PC-3 (cell line): ENCODE measurements at regions not wholly inside any gene's neighbourhood (a gene's known extent, or its start where the extent isn't known, plus 50 kb on each side); places are given as distances from the start of the nearest gene placed in this dataset.

Experiments
- ATAC-seq: fragments of 200-7000 bp; cut with Tn5 transposase; 2 replicates; pipeline ENCODE4 v1.9.1; 2020; ENCODE audit warnings: mild to moderate bottlenecking, moderate library complexity
- BruUV-seq: library from RNA; stranded (reverse); fragments of 400-500 nt; replicated peaks from 2 replicates; lab custom pipeline; 2021; lab: Mats Ljungman, UMichigan
- CTCF ChIA-PET: fragments of 300-600 bp; sonication (Branson Sonifier 250); formaldehyde crosslinking; loops from one replicate; lab custom pipeline; 2022; ENCODE audit warnings: antibody characterized with exemption; lab: Charles Lee
- POLR2A ChIA-PET: fragments of 300-600 bp; sonication (Branson Sonifier 250); formaldehyde crosslinking; loops from one replicate; lab custom pipeline; 2022; ENCODE audit warnings: antibody characterized with exemption; ENCODE audit not compliant: unreplicated experiment; lab: Charles Lee
- DNase-seq: peaks from one replicate; pipeline ENCODE4 v3.0.0-alpha.2; 2015
- H2AFZ ChIP-seq: fragments of 300-600 bp; sonication (generic); 2 replicates; pipeline ENCODE4 v1.6.0; 2016; ENCODE audit warnings: antibody characterized with exemption, low read length
- H3F3A ChIP-seq: fragments of 300-600 bp; sonication (generic); one replicate; pipeline ENCODE4 v1.6.0; 2017; ENCODE audit warnings: antibody characterized with exemption, low read length, control low read depth, mild to moderate bottlenecking; ENCODE audit not compliant: unreplicated experiment
- H3K27ac ChIP-seq: fragments of 300-600 bp; sonication (generic); 2 replicates; pipeline ENCODE4 v1.5.1; 2016; ENCODE audit warnings: mild to moderate bottlenecking, low read length
- H3K27me3 ChIP-seq: fragments of 300-600 bp; sonication (generic); 2 replicates; pipeline ENCODE4 v1.6.1; 2016; ENCODE audit warnings: low read length, mixed read lengths
- H3K36me3 ChIP-seq: fragments of 300-600 bp; sonication (generic); 2 replicates; pipeline ENCODE4 v1.6.1; 2016; ENCODE audit warnings: low read depth, mixed run types, low read length, mixed read lengths
- H3K4me1 ChIP-seq: fragments of 300-600 bp; sonication (generic); 2 replicates; pipeline ENCODE4 v1.5.1; 2016; ENCODE audit warnings: low read length; ENCODE audit not compliant: insufficient read depth
- H3K4me2 ChIP-seq: fragments of 300-600 bp; sonication (generic); 2 replicates; pipeline ENCODE4 v1.6.0; 2016; ENCODE audit warnings: low read length
- H3K4me3 ChIP-seq: fragments of 300-600 bp; sonication (generic); 2 replicates; pipeline ENCODE4 v1.5.1; 2016; ENCODE audit warnings: mild to moderate bottlenecking, low read length, mixed read lengths
- H3K79me2 ChIP-seq: fragments of 300-600 bp; sonication (generic); 2 replicates; pipeline ENCODE4 v1.6.1; 2017; ENCODE audit warnings: low read length, mixed read lengths
- H3K9ac ChIP-seq: fragments of 300-600 bp; sonication (generic); 2 replicates; pipeline ENCODE4 v1.6.0; 2016; ENCODE audit warnings: mild to moderate bottlenecking, low read length
- H3K9me2 ChIP-seq: fragments of 300-600 bp; sonication (generic); replicated peaks from 2 replicates; pipeline ENCODE4 v1.6.1; 2016; ENCODE audit warnings: mixed run types, low read length, mixed read lengths
- H3K9me3 ChIP-seq: fragments of 300-600 bp; sonication (generic); 2 replicates; pipeline ENCODE4 v1.6.1; 2016; ENCODE audit warnings: low read length, mixed read lengths
- H4K20me1 ChIP-seq: fragments of 300-600 bp; sonication (generic); 2 replicates; pipeline ENCODE4 v1.6.1; 2016; ENCODE audit warnings: low read length, mixed read lengths
- EZH2 ChIP-seq: fragments of 300-600 bp; sonication (generic); IDR thresholded peaks from one replicate; pipeline ENCODE4 v1.6.1; 2017; ENCODE audit warnings: antibody characterized with exemption, mild to moderate bottlenecking, low read length; ENCODE audit not compliant: unreplicated experiment
- EZH2phosphoT487 ChIP-seq: fragments of 300-600 bp; sonication (generic); IDR thresholded peaks from 2 replicates; pipeline ENCODE4 v1.6.1; 2018; ENCODE audit warnings: mild to moderate bottlenecking, antibody characterized with exemption, low read length, borderline replicate concordance
- intact Hi-C: fragments of 100-400 bp; cut with micrococcal nuclease; formaldehyde crosslinking; loops from 2 replicates; pipeline ENCODE4 v1.9.0; 2023
- TF ChIP-seq, protein P1 (sequence below): fragments of 300-600 bp; sonication (generic); conservative IDR thresholded peaks from 2 replicates; pipeline ENCODE4 v1.5.1; 2017; ENCODE audit warnings: antibody characterized with exemption, low read depth, mild to moderate bottlenecking, low read length

DNA sequence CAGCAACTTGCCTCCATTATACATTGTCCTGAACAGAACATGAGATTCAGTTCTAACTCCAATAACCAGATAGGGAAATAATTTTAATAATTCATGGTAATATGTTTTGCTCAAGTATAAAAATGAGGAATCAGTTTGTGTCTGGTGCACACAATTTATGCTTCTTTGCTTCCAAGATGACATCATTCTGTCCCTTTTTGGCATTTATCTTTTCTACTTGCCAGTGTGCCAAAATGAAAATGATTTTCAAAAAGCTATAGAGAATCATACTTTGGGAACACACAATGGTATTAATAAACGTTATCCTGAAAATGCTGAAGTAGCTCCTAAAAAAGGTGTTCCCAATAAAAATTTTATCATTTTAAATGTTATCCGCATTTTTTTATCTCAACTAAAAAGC is 519.0 kb downstream of the CAAP1 start:
- Histone ChIP-seq H3K4me1 (peaks cover 7% of the 10 kb centered on the region; the same call in 1 of the 2 replicates), H3K9ac (no peak overlapping the region), H3K27me3 (no peaks in the 10 kb centered on the region), H3K36me3 (no peaks in the 10 kb centered on the region), H3K79me2 (no peaks in the 10 kb centered on the region), H3K4me3 (no peak overlapping the region), H3K27ac (no peak overlapping the region), H3K9me3 (no peaks in the 10 kb centered on the region), H2AFZ (no peak overlapping the region), H4K20me1 (no peaks in the 10 kb centered on the region), H3K9me2 (no peaks in the 10 kb centered on the region), H3K4me2 (no peak overlapping the region), H3F3A (no peaks in the 10 kb centered on the region)
- ChIA-PET CTCF (no interaction called here), POLR2A (no interaction called here)
- intact Hi-C loops: no loop called here
- no peak for TF ChIP-seq EZH2phosphoT487
- TF ChIP-seq, protein P1, sequence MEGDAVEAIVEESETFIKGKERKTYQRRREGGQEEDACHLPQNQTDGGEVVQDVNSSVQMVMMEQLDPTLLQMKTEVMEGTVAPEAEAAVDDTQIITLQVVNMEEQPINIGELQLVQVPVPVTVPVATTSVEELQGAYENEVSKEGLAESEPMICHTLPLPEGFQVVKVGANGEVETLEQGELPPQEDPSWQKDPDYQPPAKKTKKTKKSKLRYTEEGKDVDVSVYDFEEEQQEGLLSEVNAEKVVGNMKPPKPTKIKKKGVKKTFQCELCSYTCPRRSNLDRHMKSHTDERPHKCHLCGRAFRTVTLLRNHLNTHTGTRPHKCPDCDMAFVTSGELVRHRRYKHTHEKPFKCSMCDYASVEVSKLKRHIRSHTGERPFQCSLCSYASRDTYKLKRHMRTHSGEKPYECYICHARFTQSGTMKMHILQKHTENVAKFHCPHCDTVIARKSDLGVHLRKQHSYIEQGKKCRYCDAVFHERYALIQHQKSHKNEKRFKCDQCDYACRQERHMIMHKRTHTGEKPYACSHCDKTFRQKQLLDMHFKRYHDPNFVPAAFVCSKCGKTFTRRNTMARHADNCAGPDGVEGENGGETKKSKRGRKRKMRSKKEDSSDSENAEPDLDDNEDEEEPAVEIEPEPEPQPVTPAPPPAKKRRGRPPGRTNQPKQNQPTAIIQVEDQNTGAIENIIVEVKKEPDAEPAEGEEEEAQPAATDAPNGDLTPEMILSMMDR: no peak
- no peak for TF ChIP-seq EZH2
- ATAC-seq: no peak
- no peak for DNase-seq
- BruUV-seq: no TSS peak

GRCh38 chr9:26371236-26371635 is 521.4 kb downstream of the CAAP1 start:
- ChIA-PET CTCF (no interaction called here), POLR2A (no interaction called here)
- Histone ChIP-seq H3K9me2 (no peaks in the 10 kb centered on the region), H3K4me3 (no peak overlapping the region), H3K36me3 (no peaks in the 10 kb centered on the region), H3K79me2 (no peaks in the 10 kb centered on the region), H3K9me3 (no peaks in the 10 kb centered on the region), H3K9ac (no peak overlapping the region), H2AFZ (no peak overlapping the region), H3K4me2 (no peak overlapping the region), H4K20me1 (no peaks in the 10 kb centered on the region), H3K27me3 (no peaks in the 10 kb centered on the region), H3K27ac (no peak overlapping the region), H3K4me1 (peaks cover 7% of the 10 kb centered on the region; the same call in 1 of the 2 replicates), H3F3A (no peaks in the 10 kb centered on the region)
- TF ChIP-seq, protein P1: no peak
- no peak for TF ChIP-seq EZH2
- TF ChIP-seq EZH2phosphoT487: no peak
- no TSS peak for BruUV-seq
- no peak for DNase-seq
- ATAC-seq: no peak
- intact Hi-C loops: no loop called here

DNA sequence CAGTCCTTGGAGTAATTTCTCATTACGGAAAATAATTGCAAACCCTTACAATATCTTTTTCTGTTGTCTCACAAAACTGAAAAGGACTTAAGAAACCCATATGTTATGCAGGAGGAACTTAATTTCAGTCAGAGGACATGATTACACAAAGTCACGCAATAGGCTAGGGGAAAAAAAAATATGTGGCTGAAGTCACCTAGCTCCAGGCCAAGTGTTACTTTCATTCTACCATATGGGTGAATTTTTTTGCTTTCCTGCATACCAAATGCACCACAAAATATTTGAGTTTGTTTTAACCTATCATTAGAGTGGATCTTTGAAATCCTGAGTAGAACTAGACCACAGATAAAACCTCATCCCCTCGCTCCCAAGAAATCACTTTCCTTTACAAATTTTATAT is 523.5 kb downstream of the CAAP1 start:
- H3K4me1 ChIP-seq: no peaks in the 10 kb centered on the region
- H2AFZ ChIP-seq: no peak overlapping the region
- no peak overlapping the region for H3K9ac ChIP-seq
- no peak overlapping the region for H3K27ac ChIP-seq
- H3K4me3 ChIP-seq: no peak overlapping the region
- no peak overlapping the region for H3K4me2 ChIP-seq
- no peaks in the 10 kb centered on the region for H3K9me2 ChIP-seq
- H3K9me3 ChIP-seq: no peaks in the 10 kb centered on the region
- ChIA-PET POLR2A (no interaction called here), CTCF (no interaction called here)
- H3K79me2 ChIP-seq: no peaks in the 10 kb centered on the region
- H3K27me3 ChIP-seq: no peaks in the 10 kb centered on the region
- H3K36me3 ChIP-seq: no peaks in the 10 kb centered on the region
- ATAC-seq: no peak
- no peak for TF ChIP-seq EZH2
- TF ChIP-seq EZH2phosphoT487: no peak
- TF ChIP-seq, protein P1: no peak
- no peak for DNase-seq
- no TSS peak for BruUV-seq
- H3F3A ChIP-seq: no peaks in the 10 kb centered on the region
- H4K20me1 ChIP-seq: no peaks in the 10 kb centered on the region
- intact Hi-C loops: no loop called here
